Smooth muscle cell (in vitro differentiated cells): ENCODE measurements at regions not wholly inside any gene's neighbourhood (a gene's known extent, or its start where the extent isn't known, plus 50 kb on each side); places are given as distances from the start of the nearest gene placed in this dataset.

Source experiments
- DNase-seq: peaks from one replicate; lab custom pipeline; 2025; ENCODE audit not compliant: unreplicated experiment; lab: John Stamatoyannopoulos, UW
- H2AFZ ChIP-seq: fragments of 200-600 bp; sonication (generic); 2 replicates; pipeline ENCODE4 v1.6.0; 2016; ENCODE audit warnings: antibody characterized with exemption, low read depth, mild to moderate bottlenecking
- H3F3A ChIP-seq: fragments of 200-600 bp; sonication (generic); 2 replicates; pipeline ENCODE4 v1.6.0; 2017; ENCODE audit warnings: antibody characterized with exemption, low read depth
- H3K27ac ChIP-seq: fragments of 200-600 bp; sonication (generic); 2 replicates; pipeline ENCODE4 v1.5.1; 2016; ENCODE audit warnings: low read depth, mild to moderate bottlenecking
- H3K27me3 ChIP-seq: fragments of 200-600 bp; sonication (generic); 2 replicates; pipeline ENCODE4 v1.6.1; 2016; ENCODE audit warnings: low read depth, mild to moderate bottlenecking
- H3K36me3 ChIP-seq: fragments of 200-600 bp; sonication (generic); 2 replicates; pipeline ENCODE4 v1.5.1; 2016; ENCODE audit warnings: low read depth
- H3K4me1 ChIP-seq: fragments of 200-600 bp; sonication (generic); 2 replicates; pipeline ENCODE4 v1.5.1; 2016; ENCODE audit warnings: low read depth
- H3K4me2 ChIP-seq: fragments of 200-600 bp; sonication (generic); 2 replicates; pipeline ENCODE4 v1.6.0; 2016; ENCODE audit warnings: mild to moderate bottlenecking
- H3K4me3 ChIP-seq: fragments of 200-600 bp; sonication (generic); 2 replicates; pipeline ENCODE4 v1.5.1; 2016; ENCODE audit warnings: mild to moderate bottlenecking
- H3K79me2 ChIP-seq: fragments of 200-600 bp; sonication (generic); 2 replicates; pipeline ENCODE4 v1.6.0; 2016; ENCODE audit warnings: low read depth, mild to moderate bottlenecking
- H3K9ac ChIP-seq: fragments of 200-600 bp; sonication (generic); 2 replicates; pipeline ENCODE4 v1.6.0; 2016; ENCODE audit warnings: low read depth
- H3K9me3 ChIP-seq: fragments of 200-600 bp; sonication (generic); replicated peaks from 2 replicates; pipeline ENCODE4 v1.5.1; 2016; ENCODE audit warnings: low read depth
- H4K20me1 ChIP-seq: fragments of 200-600 bp; sonication (generic); 2 replicates; pipeline ENCODE4 v1.6.0; 2016; ENCODE audit warnings: low read depth
- WGBS: methylation state at CpG from one replicate; pipeline ENCODE4 v1.1.7; 2016; ENCODE audit warnings: low lambda C conversion rate; 5-methylcytosine and 5-hydroxymethylcytosine counted together
- TF ChIP-seq, protein P1 (sequence below): fragments of 200-600 bp; sonication (generic); IDR thresholded peaks from 2 replicates; pipeline ENCODE4 v1.5.1; 2017; ENCODE audit warnings: borderline replicate concordance, mild to moderate bottlenecking, antibody characterized with exemption; ENCODE audit not compliant: insufficient read depth, poor library complexity, severe bottlenecking

DNA sequence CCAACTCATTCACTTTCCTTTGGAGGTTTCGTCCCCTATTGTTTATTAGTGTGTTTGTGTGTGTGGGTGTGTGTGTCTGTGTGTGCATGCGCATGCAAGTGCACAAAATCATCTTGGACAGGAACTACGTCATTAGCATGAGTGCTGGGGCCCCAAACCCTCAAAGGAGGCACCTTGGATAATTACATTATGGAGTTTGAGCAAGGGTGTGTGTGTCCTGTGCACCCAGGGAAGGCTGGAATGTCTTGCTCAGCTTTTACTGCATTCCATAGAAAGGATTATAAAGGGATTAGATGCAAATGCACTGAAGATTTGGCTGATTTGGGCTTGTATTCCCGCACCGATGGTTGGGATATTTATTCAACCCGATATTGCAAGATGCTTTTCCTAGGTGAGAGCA lies 203.4 kb upstream of the NAV2 start:
- no peaks in the 10 kb centered on the region for H3K79me2 ChIP-seq
- no peak for DNase-seq
- H4K20me1 ChIP-seq: no peaks in the 10 kb centered on the region
- H3K9me3 ChIP-seq: no peaks in the 10 kb centered on the region
- no peaks in the 10 kb centered on the region for H3F3A ChIP-seq
- no peaks in the 10 kb centered on the region for H3K36me3 ChIP-seq
- H3K4me1 ChIP-seq: no peaks in the 10 kb centered on the region
- H3K27ac ChIP-seq: no peak overlapping the region
- H2AFZ ChIP-seq: no peak overlapping the region
- peaks cover 15% of the 10 kb centered on the region for H3K27me3 ChIP-seq
- H3K9ac ChIP-seq: no peak overlapping the region
- WGBS: 75% methylated on average over 6 of the region's 6 CpGs
- H3K4me2 ChIP-seq: no peak overlapping the region
- TF ChIP-seq, protein P1, sequence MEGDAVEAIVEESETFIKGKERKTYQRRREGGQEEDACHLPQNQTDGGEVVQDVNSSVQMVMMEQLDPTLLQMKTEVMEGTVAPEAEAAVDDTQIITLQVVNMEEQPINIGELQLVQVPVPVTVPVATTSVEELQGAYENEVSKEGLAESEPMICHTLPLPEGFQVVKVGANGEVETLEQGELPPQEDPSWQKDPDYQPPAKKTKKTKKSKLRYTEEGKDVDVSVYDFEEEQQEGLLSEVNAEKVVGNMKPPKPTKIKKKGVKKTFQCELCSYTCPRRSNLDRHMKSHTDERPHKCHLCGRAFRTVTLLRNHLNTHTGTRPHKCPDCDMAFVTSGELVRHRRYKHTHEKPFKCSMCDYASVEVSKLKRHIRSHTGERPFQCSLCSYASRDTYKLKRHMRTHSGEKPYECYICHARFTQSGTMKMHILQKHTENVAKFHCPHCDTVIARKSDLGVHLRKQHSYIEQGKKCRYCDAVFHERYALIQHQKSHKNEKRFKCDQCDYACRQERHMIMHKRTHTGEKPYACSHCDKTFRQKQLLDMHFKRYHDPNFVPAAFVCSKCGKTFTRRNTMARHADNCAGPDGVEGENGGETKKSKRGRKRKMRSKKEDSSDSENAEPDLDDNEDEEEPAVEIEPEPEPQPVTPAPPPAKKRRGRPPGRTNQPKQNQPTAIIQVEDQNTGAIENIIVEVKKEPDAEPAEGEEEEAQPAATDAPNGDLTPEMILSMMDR: no peak
- no peak overlapping the region for H3K4me3 ChIP-seq

DNA sequence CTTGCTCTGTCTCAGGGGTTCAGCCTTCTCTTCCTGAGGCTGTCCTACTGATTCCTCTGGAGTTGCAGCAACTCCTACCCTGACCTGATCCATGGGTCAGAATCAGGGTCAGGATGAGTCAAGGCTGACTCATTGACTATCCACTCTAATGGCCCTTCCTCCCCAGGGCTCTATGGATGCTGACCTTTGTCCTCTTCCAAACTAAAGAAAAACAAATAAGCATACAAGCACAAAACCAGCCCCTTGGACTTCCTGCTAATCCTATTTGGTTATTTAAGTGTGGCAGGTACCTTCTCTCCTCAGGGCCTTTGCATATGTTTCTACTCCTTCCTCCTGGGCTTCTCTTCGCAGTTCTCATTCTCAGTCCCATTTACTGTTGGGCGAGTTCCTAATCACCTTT lies 204.5 kb upstream of the NAV2 start:
- Histone ChIP-seq H3K27ac (no peak overlapping the region), H4K20me1 (no peaks in the 10 kb centered on the region), H3K36me3 (no peaks in the 10 kb centered on the region), H3K4me1 (no peaks in the 10 kb centered on the region), H3F3A (no peaks in the 10 kb centered on the region), H3K4me2 (no peak overlapping the region), H3K9me3 (no peaks in the 10 kb centered on the region), H3K4me3 (no peak overlapping the region), H3K79me2 (no peaks in the 10 kb centered on the region), H2AFZ (no peak overlapping the region), H3K27me3 (peaks cover 21% of the 10 kb centered on the region), H3K9ac (no peak overlapping the region)
- no peak for DNase-seq
- 61% methylated on average over 2 of the region's 2 CpGs for WGBS
- TF ChIP-seq, protein P1: no peak

DNA sequence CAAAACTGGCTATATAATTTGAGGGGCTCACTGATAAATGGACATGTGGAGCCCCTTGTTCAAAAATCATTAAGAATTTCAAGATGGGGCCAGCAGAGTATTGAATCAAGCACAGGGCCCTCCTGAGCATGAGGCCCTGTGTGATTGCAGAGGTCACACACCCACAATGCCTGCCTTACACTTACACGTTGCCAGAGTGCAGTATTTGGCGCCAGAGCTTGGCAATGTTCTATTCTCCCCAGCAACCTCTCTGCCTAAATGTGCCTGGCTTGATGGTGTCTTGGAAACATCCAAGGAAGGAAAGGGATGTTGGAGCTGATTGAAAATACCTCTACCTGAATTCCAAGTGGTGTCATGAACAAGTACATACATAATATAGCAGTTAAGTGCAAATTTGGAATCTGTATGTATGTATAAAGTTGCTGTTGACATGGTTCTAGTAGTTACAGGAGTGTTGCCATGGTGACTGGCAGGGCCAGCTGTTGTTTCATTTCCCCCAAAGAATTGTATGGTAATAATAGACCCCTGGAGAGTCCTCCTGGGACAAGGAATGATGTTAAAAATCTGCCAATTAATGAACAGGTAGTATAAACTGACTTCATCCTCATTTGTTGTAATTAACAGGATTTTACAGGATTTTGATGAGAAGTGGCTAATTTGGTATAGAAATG lies 205.7 kb upstream of the NAV2 start:
- no peak overlapping the region for H3K9ac ChIP-seq
- H3K4me3 ChIP-seq: no peak overlapping the region
- 90% methylated on average over 2 of the region's 2 CpGs for WGBS
- H2AFZ ChIP-seq: no peak overlapping the region
- H3K4me1 ChIP-seq: no peaks in the 10 kb centered on the region
- no peaks in the 10 kb centered on the region for H3K79me2 ChIP-seq
- H3K27me3 ChIP-seq: peaks cover 21% of the 10 kb centered on the region
- no peak overlapping the region for H3K27ac ChIP-seq
- DNase-seq: no peak
- H4K20me1 ChIP-seq: no peaks in the 10 kb centered on the region
- H3K9me3 ChIP-seq: no peaks in the 10 kb centered on the region
- TF ChIP-seq, protein P1: no peak
- H3K4me2 ChIP-seq: no peak overlapping the region
- no peaks in the 10 kb centered on the region for H3F3A ChIP-seq
- H3K36me3 ChIP-seq: no peaks in the 10 kb centered on the region

DNA sequence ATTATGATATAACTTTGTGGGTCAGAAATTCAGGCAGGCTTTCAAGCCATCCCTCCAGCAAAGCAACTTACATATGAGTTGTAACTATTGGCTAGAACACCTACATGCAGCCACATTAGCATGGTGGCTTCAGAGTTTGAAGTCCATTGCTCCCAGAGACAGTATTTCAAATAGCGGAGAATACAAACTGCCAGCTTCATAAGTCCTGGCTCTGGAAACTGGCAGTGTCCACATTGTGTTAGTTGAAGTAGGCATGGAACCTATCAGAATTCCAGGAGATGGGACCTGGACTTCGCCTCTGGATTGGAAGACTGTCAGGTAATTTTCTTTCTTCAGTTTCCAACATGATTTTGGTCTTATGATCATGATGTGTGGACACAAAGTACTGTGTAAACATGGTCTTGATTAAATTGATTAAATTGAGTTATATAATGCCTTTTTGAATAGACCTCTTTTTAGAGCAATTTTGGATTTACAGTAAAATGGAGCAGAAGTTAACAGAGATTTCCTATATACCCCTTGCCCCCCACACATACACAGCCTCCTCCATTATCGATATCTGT lies 209.9 kb upstream of the NAV2 start:
- TF ChIP-seq, protein P1: no peak

More for the DNA sequence above, 209.9 kb upstream of the NAV2 start:
- Histone ChIP-seq H3K9me3 (no peaks in the 10 kb centered on the region), H4K20me1 (no peaks in the 10 kb centered on the region), H3K4me3 (no peak overlapping the region), H3K27me3 (peaks cover 14% of the 10 kb centered on the region), H3K9ac (no peak overlapping the region), H3K79me2 (no peaks in the 10 kb centered on the region), H3F3A (no peaks in the 10 kb centered on the region), H3K4me1 (no peaks in the 10 kb centered on the region), H2AFZ (no peak overlapping the region), H3K4me2 (no peak overlapping the region), H3K27ac (no peak overlapping the region), H3K36me3 (no peaks in the 10 kb centered on the region)
- 94% methylated on average over 3 of the region's 3 CpGs for WGBS
- DNase-seq: no peak
